ENCODE measurements at regions not wholly inside any gene's neighbourhood (a gene's known extent, or its start where the extent isn't known, plus 50 kb on each side); places are given as distances from the start of the nearest gene placed in this dataset.

GRCh38 chr14:42378274-42378673 lies 771.6 kb downstream of the LRFN5 start:
- TF ChIP-seq CTCF (IDR thresholded peaks at IDR 0.05) (no peak), POLR2A (IDR thresholded peaks at IDR 0.05) (no peak)
